HEK293 (cell line): ENCODE measurements at regions not wholly inside any gene's neighbourhood (a gene's known extent, or its start where the extent isn't known, plus 50 kb on each side); places are given as distances from the start of the nearest gene placed in this dataset.

ENCODE experiments used
- CTCF ChIA-PET: fragments of 350-600 bp; formaldehyde crosslinking; extraction: SDS; loops from one replicate; lab custom pipeline; 2021; ENCODE audit warnings: antibody characterized with exemption; lab: Yijun Ruan, JAX
- POLR2A ChIA-PET: fragments of 300-600 bp; formaldehyde crosslinking; extraction: SDS; loops from one replicate; lab custom pipeline; 2020; ENCODE audit warnings: antibody characterized with exemption, inconsistent platforms; lab: Yijun Ruan, JAX
- H3K27ac ChIP-seq: fragments of 200-500 bp; sonication (Bioruptor generic); 2 replicates; pipeline ENCODE4 v1.5.1; 2014; ENCODE audit warnings: low read depth, low read length, control low read depth, inconsistent platforms; ENCODE audit errors: extremely low read depth
- H3K36me3 ChIP-seq, 2 experiments: fragments of 200-500 bp in 1 of 2; sonication (Bioruptor generic) in 1 of 2; 1 replicate in 1 of 2; 2 replicates in 1 of 2; pipeline ENCODE4 v1.5.1; 2014 to 2017; ENCODE audit warnings: inconsistent platforms in 2 of 2, low read length in 2 of 2; ENCODE audit not compliant: control insufficient read depth in 2 of 2, insufficient read depth in 1 of 2
- H3K4me1 ChIP-seq: fragments of 200-500 bp; sonication (Bioruptor generic); 2 replicates; pipeline ENCODE4 v1.5.1; 2014; ENCODE audit warnings: mild to moderate bottlenecking, low read length, inconsistent platforms; ENCODE audit not compliant: control insufficient read depth, insufficient read depth
- H3K4me3 ChIP-seq: 2 replicates; pipeline ENCODE4 v1.5.1; 2011; ENCODE audit warnings: low read depth, mild to moderate bottlenecking, control low read depth, low read length, moderate library complexity
- H3K9me3 ChIP-seq: fragments of 200-500 bp; sonication (Bioruptor generic); 2 replicates; pipeline ENCODE4 v1.5.1; 2014; ENCODE audit warnings: low read depth, low read length, inconsistent platforms; ENCODE audit not compliant: control insufficient read depth, insufficient read depth
- ZNF16 ChIP-seq: fragments of 450-650 bp; formaldehyde crosslinking; IDR thresholded peaks from 2 replicates; pipeline ENCODE4 v1.5.1; 2016; ENCODE audit warnings: low read depth, missing biosample characterization, missing genetic modification characterization
- ZNF18 ChIP-seq: fragments of 450-650 bp; formaldehyde crosslinking; IDR thresholded peaks from 2 replicates; pipeline ENCODE4 v1.5.1; 2016; ENCODE audit warnings: missing biosample characterization, missing genetic modification characterization
- ZNF211 ChIP-seq: fragments of 450-650 bp; formaldehyde crosslinking; IDR thresholded peaks from 2 replicates; pipeline ENCODE4 v1.5.1; 2016; ENCODE audit warnings: low read depth, missing biosample characterization, missing genetic modification characterization
- ZNF354C ChIP-seq: fragments of 450-650 bp; formaldehyde crosslinking; IDR thresholded peaks from 2 replicates; pipeline ENCODE4 v1.5.1; 2016; ENCODE audit warnings: missing biosample characterization, missing genetic modification characterization, low read depth, borderline replicate concordance
- ZNF501 ChIP-seq: fragments of 450-650 bp; formaldehyde crosslinking; IDR thresholded peaks from 2 replicates; pipeline ENCODE4 v1.5.1; 2016; ENCODE audit warnings: missing biosample characterization, missing genetic modification characterization
- ZNF555 ChIP-seq: fragments of 450-650 bp; formaldehyde crosslinking; conservative IDR thresholded peaks from 2 replicates; pipeline ENCODE4 v1.5.1; 2017; ENCODE audit warnings: missing biosample characterization, mild to moderate bottlenecking, missing genetic modification characterization, inconsistent platforms
- ZNF596 ChIP-seq: fragments of 450-650 bp; IDR thresholded peaks from 2 replicates; pipeline ENCODE4 v1.5.0; 2018; ENCODE audit warnings: missing biosample characterization, mild to moderate bottlenecking, missing genetic modification characterization, moderate library complexity
- ZNF624 ChIP-seq: fragments of 450-650 bp; formaldehyde crosslinking; IDR thresholded peaks from 2 replicates; pipeline ENCODE4 v1.5.1; 2017; ENCODE audit warnings: missing biosample characterization, missing genetic modification characterization
- ZNF701 ChIP-seq: fragments of 450-650 bp; formaldehyde crosslinking; IDR thresholded peaks from 2 replicates; pipeline ENCODE4 v1.5.1; 2016; ENCODE audit warnings: missing biosample characterization, missing genetic modification characterization
- ZNF707 ChIP-seq: fragments of 450-650 bp; formaldehyde crosslinking; IDR thresholded peaks from 2 replicates; pipeline ENCODE4 v1.5.1; 2016; ENCODE audit warnings: missing biosample characterization, missing genetic modification characterization
- ZNF830 ChIP-seq: fragments of 450-650 bp; IDR thresholded peaks from 2 replicates; pipeline ENCODE4 v1.5.0; 2018; ENCODE audit warnings: missing biosample characterization, missing genetic modification characterization, low read depth, mild to moderate bottlenecking, moderate library complexity
- ZSCAN16 ChIP-seq: fragments of 450-650 bp; formaldehyde crosslinking; IDR thresholded peaks from 2 replicates; pipeline ENCODE4 v1.5.1; 2016; ENCODE audit warnings: missing biosample characterization, missing genetic modification characterization
- TF ChIP-seq, protein P1 (sequence below): fragments of 450-650 bp; formaldehyde crosslinking; IDR thresholded peaks from 2 replicates; pipeline ENCODE4 v1.5.1; 2017; ENCODE audit warnings: missing biosample characterization, missing genetic modification characterization

GRCh38 chr1:187413405-187414169 lies 584.8 kb downstream of the PLA2G4A start (continued):
- TF ChIP-seq ZNF18 (tag by site-specific recombination) = no peak
- no peak for TF ChIP-seq ZNF211 (tag by site-specific recombination)
- no peak for TF ChIP-seq ZNF596 (tag by site-specific recombination)

- H3K4me3 ChIP-seq = no peak overlapping the region
- CTCF ChIA-PET = no interaction called here
- no peak for TF ChIP-seq ZNF555
- no peak for TF ChIP-seq ZSCAN16 (tag by site-specific recombination)
- no peak for TF ChIP-seq ZNF354C (tag by site-specific recombination)
- no peaks in the 10 kb centered on the region for H3K4me1 ChIP-seq
- no peaks in the 10 kb centered on the region for H3K9me3 ChIP-seq
- no peak overlapping the region for H3K27ac ChIP-seq
- H3K36me3 ChIP-seq = no peaks in the 10 kb centered on the region
- POLR2A ChIA-PET = no interaction called here
Observed at GRCh38 chr1:187415065-187415464, 586.3 kb downstream of the PLA2G4A start.

DNA sequence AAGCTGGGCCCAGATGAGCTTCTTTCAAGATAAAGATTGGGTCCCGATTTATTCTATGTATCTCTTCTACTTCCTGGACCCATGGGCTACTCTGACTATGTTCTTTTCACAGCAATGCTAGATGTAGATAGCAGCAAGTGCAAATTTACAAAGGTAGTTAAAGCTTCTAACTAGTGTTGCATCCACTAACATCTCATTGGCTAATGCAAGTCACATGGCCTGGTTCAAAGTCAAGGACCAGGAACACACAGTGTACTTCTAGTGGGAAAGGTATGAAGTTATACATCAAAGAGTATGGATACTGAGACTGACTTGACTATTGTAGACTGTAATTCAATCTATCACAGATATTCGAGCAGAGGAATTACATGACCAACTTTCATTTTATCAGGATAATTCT lies 588.8 kb downstream of the PLA2G4A start:
- no peaks in the 10 kb centered on the region for H3K4me1 ChIP-seq
- H3K9me3 ChIP-seq = no peaks in the 10 kb centered on the region
- ChIA-PET CTCF (interaction anchor here (0.6 kb wide), 1 partner anchor 61 kb away, joined by 6 read pairs; no protein-coding TSS in a partner anchor), POLR2A (no interaction called here)
- H3K4me3 ChIP-seq = no peak overlapping the region
- H3K27ac ChIP-seq = no peak overlapping the region
- TF ChIP-seq ZNF501 (tag by site-specific recombination) (no peak), ZNF701 (no peak)
- no peaks in the 10 kb centered on the region for H3K36me3 ChIP-seq

- no peak overlapping the region for H3K27ac ChIP-seq
- no peaks in the 10 kb centered on the region for H3K36me3 ChIP-seq
- no peaks in the 10 kb centered on the region for H3K9me3 ChIP-seq
- ChIA-PET CTCF (no interaction called here), POLR2A (no interaction called here)
- no peaks in the 10 kb centered on the region for H3K4me1 ChIP-seq
- no peak overlapping the region for H3K4me3 ChIP-seq
- TF ChIP-seq ZNF16 (tag by site-specific recombination) (no peak), ZNF624 (tag by site-specific recombination) (no peak), ZNF707 (no peak), ZNF830 (no peak)
- TF ChIP-seq, protein P1, sequence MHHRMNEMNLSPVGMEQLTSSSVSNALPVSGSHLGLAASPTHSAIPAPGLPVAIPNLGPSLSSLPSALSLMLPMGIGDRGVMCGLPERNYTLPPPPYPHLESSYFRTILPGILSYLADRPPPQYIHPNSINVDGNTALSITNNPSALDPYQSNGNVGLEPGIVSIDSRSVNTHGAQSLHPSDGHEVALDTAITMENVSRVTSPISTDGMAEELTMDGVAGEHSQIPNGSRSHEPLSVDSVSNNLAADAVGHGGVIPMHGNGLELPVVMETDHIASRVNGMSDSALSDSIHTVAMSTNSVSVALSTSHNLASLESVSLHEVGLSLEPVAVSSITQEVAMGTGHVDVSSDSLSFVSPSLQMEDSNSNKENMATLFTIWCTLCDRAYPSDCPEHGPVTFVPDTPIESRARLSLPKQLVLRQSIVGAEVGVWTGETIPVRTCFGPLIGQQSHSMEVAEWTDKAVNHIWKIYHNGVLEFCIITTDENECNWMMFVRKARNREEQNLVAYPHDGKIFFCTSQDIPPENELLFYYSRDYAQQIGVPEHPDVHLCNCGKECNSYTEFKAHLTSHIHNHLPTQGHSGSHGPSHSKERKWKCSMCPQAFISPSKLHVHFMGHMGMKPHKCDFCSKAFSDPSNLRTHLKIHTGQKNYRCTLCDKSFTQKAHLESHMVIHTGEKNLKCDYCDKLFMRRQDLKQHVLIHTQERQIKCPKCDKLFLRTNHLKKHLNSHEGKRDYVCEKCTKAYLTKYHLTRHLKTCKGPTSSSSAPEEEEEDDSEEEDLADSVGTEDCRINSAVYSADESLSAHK (tag by site-specific recombination) = no peak
Observed at GRCh38 chr1:187433598-187433997, 604.8 kb downstream of the PLA2G4A start.
